C4-2B (cell line): ENCODE measurements at regions not wholly inside any gene's neighbourhood (a gene's known extent, or its start where the extent isn't known, plus 50 kb on each side); places are given as distances from the start of the nearest gene placed in this dataset.
A peak's percentile ranks its signal among the peaks of the same experiment; 100 is the strongest.

ENCODE experiments used
- H3K27ac ChIP-seq: fragments of 450-650 bp; 2 replicates; pipeline ENCODE4 v1.5.1; 2017
- ZFX ChIP-seq: fragments of 450-650 bp; IDR thresholded peaks from 2 replicates; pipeline ENCODE4 v1.6.1; 2017
- TF ChIP-seq, protein P1 (sequence below): fragments of 450-650 bp; conservative IDR thresholded peaks from 2 replicates; pipeline ENCODE4 v1.5.1; 2017; ENCODE audit warnings: mild to moderate bottlenecking

DNA sequence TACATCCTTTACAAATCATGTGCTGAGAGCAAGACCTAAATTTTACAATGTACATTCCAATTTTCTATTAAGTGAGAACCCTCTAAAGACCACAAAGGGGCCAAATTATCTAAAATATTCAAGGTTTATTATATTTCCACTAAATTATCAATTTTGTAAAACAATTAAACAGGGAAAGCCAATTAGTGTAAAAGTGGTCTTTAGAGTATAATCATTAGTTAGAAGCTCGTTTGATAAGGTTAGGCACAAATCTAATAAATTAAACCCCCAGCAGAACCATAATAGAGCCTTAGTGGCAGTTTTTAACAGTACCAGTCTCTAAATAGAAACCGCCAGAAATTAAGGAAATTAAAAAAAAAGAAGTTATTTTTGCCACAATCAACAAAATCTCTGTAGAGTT lies 249.1 kb upstream of the MANEA start:
- H3K27ac ChIP-seq, result no peak overlapping the region
- TF ChIP-seq, protein P1, sequence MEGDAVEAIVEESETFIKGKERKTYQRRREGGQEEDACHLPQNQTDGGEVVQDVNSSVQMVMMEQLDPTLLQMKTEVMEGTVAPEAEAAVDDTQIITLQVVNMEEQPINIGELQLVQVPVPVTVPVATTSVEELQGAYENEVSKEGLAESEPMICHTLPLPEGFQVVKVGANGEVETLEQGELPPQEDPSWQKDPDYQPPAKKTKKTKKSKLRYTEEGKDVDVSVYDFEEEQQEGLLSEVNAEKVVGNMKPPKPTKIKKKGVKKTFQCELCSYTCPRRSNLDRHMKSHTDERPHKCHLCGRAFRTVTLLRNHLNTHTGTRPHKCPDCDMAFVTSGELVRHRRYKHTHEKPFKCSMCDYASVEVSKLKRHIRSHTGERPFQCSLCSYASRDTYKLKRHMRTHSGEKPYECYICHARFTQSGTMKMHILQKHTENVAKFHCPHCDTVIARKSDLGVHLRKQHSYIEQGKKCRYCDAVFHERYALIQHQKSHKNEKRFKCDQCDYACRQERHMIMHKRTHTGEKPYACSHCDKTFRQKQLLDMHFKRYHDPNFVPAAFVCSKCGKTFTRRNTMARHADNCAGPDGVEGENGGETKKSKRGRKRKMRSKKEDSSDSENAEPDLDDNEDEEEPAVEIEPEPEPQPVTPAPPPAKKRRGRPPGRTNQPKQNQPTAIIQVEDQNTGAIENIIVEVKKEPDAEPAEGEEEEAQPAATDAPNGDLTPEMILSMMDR, result no peak
- no peak for TF ChIP-seq ZFX

- TF ChIP-seq, protein P1, result peak; percentile 67
- TF ChIP-seq ZFX, result no peak
Measured at GRCh38 chr6:95352064-95352795, 225.1 kb upstream of the MANEA start.

DNA sequence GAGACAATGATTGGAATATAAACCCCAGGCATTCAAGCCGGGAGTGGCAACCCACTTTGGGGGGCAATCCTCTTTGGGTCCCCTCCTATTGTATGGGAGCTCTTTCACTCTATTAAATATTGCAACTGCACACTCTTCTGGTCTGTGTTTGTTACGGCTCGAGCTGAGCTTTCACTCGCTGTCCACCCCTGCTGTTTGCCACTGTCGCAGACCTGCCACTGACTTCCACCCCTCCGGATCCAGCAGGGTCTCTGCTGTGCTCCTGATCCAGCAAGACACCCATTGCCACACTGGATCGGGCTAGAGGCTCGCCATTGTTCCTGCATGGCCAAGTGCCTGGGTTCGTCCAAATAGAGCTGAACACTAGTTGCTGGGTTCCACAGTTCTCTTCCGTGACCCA lies 222.8 kb upstream of the MANEA start:
- TF ChIP-seq ZFX, result no peak
- TF ChIP-seq, protein P1, result no peak
- no peak overlapping the region for H3K27ac ChIP-seq

More at GRCh38 chr6:95352064-95352795, 225.1 kb upstream of the MANEA start:
- no peak overlapping the region for H3K27ac ChIP-seq

GRCh38 chr6:95357380-95358020 lies 219.8 kb upstream of the MANEA start:
- no peak overlapping the region for H3K27ac ChIP-seq
- no peak for TF ChIP-seq ZFX
- TF ChIP-seq, protein P1, result no peak

DNA sequence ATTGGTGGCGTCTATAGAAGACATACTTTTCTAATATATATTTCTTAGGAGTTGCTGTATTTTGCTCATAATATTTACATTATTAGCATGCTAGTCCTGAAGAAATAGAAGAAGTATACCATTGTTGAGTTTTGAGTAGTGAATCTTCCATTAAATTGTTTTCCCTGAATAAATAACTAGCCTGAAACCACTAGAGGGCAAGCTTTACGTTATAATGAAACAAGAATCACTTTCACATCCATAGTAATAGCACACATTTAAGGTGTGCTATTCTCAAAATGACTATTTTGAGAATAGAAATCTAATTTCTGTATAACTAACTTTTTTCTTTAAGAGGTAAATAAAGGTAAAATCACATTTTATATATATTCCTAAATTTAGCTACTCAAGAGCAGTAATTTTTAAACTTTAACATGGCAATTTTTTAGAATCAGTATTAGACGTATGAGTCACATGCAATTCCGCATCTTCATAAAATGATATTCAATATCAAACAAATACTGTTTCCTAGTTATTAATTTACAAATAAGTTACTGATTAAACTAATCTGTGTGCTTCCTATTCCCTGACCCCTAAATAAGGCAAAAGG lies 213.2 kb upstream of the MANEA start:
- TF ChIP-seq ZFX, result no peak
- TF ChIP-seq, protein P1, result peak; percentile 71
- H3K27ac ChIP-seq, result no peak overlapping the region

DNA sequence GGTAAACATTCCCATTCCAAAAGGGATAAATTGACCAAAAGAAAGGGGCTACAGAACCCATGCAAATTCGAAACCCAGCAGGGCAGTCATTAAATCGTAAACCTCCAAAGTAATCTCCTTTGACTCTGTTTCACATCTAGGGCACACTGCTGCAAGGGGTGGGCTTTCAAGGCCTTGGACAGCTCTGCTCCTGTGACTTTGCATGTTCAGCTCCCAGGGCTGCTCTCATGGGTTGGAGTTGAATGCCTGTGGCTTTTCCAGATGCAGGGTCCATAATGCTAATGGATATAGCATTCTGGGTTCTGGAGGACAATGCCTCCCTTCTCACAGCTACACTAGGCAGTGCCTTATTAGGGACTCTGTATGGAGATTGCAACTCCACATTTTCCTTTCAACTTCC lies 211.9 kb upstream of the MANEA start:
- H3K27ac ChIP-seq, result peak overlapping the region; percentile 15; the same call in 1 of the 2 replicates
- no peak for TF ChIP-seq ZFX
- TF ChIP-seq, protein P1, result no peak

DNA sequence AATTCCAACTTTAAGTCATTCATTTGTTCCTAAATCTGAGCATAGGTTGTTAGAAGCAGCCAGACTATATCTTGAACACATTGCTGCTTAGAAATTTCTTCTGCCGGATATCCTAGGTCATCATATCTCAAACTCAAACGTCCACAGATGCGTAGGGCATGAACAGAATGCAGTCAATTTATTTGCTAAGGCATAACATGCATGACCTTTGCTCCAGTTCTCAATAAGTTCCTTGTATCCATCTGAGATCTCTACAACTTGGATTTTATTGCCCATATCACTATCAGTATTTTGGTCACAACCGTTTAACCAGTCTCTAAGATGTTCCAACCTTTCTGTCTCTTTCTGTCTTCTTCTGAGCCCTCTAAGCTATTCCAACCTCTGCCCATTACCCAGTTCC lies 210.9 kb upstream of the MANEA start:
- H3K27ac ChIP-seq, result no peak overlapping the region
- no peak for TF ChIP-seq ZFX
- TF ChIP-seq, protein P1, result no peak
